Activated T-cell treated with anti-CD3 and anti-CD28 coated beads, Interleukin-2, amount 50 U/mL, for 72 hours (primary cell): ENCODE measurements at regions not wholly inside any gene's neighbourhood (a gene's known extent, or its start where the extent isn't known, plus 50 kb on each side); places are given as distances from the start of the nearest gene placed in this dataset.

Experiments
- ATAC-seq, 2 donors: fragments of 150-1000 bp; cut with Tn5 transposase; replicated peaks in 1 of 2; 2 replicates each; pipeline ENCODE4 v1.10.0; 2021; ENCODE audit warnings: moderate library complexity in 2 of 2, mild to moderate bottlenecking in 1 of 2
- DNase-seq, 2 donors: peaks; one replicate each; pipeline ENCODE4 v3.0.0; 2021 to 2022; ENCODE audit warnings: mixed read lengths in 1 of 2
- H3K27ac Mint-ChIP-seq: one replicate; pipeline ENCODE4 v1.8.0; 2022; ENCODE audit warnings: mild to moderate bottlenecking, moderate library complexity, mixed read lengths
- H3K27me3 Mint-ChIP-seq: one replicate; pipeline ENCODE4 v1.8.0; 2022; ENCODE audit warnings: low read depth, mixed read lengths
- H3K36me3 Mint-ChIP-seq, 2 donors: one replicate each; pipeline ENCODE4 v1.8.0; 2022; ENCODE audit warnings: mixed read lengths in 2 of 2, mild to moderate bottlenecking in 1 of 2; ENCODE audit not compliant: insufficient read depth in 2 of 2
- H3K4me1 Mint-ChIP-seq: one replicate; pipeline ENCODE4 v1.8.0; 2022; ENCODE audit warnings: low read depth, mixed read lengths
- H3K4me3 Mint-ChIP-seq, 2 donors: one replicate each; pipeline ENCODE4 v1.8.0; 2022; ENCODE audit warnings: mild to moderate bottlenecking in 2 of 2, mixed read lengths in 2 of 2, moderate library complexity in 2 of 2
- H3K9me3 Mint-ChIP-seq, 2 donors: one replicate each; pipeline ENCODE4 v1.8.0; 2022; ENCODE audit warnings: mixed read lengths in 2 of 2

DNA sequence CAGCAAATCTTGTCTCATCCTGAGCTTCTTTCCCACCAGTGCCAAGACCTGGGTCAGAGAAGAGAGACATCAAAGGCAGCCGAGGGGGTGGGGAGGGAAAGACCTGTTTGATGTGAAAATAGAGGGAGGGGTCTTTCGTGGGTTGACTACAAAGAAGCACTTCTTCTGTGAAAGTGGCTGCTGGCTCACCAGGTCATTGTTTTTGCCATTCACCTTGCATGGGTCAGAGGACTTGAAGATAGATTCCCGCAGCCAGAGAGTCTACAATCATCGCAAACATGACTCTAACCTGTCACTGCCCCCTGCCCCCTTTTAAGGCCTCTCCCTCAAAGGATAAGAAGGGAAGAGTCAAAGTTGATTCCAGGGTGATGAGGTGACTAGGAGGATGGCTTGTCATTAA, 166.1 kb upstream of the BMPER start:
- Mint-ChIP-seq H3K9me3 (peaks cover 0 to 7% of the 10 kb centered on the region in 2 donors), H3K4me1 (no peaks in the 10 kb centered on the region), H3K36me3 (no peaks in the 10 kb centered on the region), H3K27ac (no peak overlapping the region), H3K4me3 (no peak overlapping the region), H3K27me3 (no peaks in the 10 kb centered on the region)
- ATAC-seq (no peak), DNase-seq (no peak)

DNA sequence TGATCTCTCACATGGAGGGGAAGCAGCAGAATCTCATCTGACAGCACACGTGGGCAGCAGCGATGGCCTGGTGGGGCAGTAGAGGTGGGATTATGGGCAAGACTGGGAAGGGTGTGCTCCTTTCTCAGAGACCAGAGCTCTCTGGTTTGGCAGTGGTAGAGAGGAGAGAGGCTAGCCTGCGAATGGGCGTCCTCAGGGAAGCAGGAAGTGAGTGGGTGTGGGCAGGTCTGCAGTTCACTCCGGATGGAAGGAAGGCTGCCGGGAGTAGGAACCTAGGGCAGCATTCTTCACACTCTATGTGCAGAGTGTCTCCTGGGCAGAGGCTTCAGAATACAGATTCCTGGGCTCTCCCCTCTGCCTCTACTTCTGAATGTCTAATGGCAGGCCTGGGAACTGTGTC, 162.8 kb upstream of the BMPER start:
- Mint-ChIP-seq H3K27me3 (no peaks in the 10 kb centered on the region), H3K9me3 (peaks cover 0 to 5% of the 10 kb centered on the region in 2 donors), H3K4me3 (no peak overlapping the region), H3K36me3 (no peaks in the 10 kb centered on the region), H3K27ac (no peak overlapping the region), H3K4me1 (no peaks in the 10 kb centered on the region)
- ATAC-seq, result no peak
- no peak for DNase-seq

DNA sequence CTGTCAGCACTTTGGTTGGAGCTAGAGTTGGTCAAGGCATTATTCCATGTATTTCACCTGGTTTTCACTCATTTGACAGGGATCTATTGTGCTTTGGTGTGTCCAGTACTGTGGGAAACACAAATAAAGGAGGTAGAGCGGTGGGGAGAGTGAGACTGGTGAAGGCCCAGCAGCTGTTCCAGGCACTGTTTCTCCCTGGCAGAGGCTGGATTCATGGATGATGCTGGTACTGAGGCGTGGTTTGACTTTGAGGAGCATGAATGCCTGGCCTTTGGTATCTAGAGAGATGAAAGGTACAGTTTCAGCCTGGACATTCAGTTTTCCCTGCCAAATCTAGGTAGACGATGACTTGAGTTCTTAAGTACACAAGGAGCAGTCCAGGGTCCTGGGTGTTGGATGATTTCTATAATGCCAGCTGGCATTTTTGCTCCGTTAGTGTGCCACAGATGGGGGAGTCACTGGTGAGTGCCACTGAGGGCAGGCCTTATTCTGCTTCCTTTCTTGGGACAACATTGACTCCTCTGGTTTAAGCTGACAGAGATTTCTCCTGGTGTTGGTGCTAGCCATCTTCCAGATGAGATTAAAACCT, 162.2 kb upstream of the BMPER start:
- ATAC-seq (no peak), DNase-seq (no peak)
- Mint-ChIP-seq H3K36me3 (no peaks in the 10 kb centered on the region), H3K4me3 (no peak overlapping the region), H3K9me3 (peaks cover 0 to 5% of the 10 kb centered on the region in 2 donors), H3K4me1 (no peaks in the 10 kb centered on the region), H3K27me3 (no peaks in the 10 kb centered on the region), H3K27ac (no peak overlapping the region)

DNA sequence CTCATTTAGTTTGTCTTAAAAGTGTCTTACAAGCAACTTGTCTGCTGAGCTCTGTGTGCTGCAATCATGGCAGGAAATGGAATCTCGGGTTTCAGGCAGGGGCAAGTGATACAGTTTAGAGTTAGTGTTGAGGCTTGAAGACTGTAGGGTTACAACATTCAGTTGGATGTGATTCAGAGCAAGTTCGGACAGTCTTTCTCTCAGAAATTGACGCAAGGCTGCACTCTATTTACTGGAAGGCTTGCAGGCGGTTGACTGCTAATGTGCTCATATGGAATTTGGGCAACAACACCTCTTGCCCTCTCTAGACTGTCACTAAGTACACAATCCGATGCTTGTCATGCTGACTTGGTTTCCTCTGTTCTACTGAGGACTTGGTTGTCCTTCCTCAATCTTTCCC, 161.7 kb upstream of the BMPER start:
- no peak overlapping the region for H3K4me3 Mint-ChIP-seq
- H3K36me3 Mint-ChIP-seq, result no peaks in the 10 kb centered on the region
- DNase-seq (no peak), ATAC-seq (no peak)
- no peaks in the 10 kb centered on the region for H3K4me1 Mint-ChIP-seq
- peaks cover 0 to 5% of the 10 kb centered on the region in 2 donors for H3K9me3 Mint-ChIP-seq
- no peaks in the 10 kb centered on the region for H3K27me3 Mint-ChIP-seq
- H3K27ac Mint-ChIP-seq, result no peak overlapping the region

DNA sequence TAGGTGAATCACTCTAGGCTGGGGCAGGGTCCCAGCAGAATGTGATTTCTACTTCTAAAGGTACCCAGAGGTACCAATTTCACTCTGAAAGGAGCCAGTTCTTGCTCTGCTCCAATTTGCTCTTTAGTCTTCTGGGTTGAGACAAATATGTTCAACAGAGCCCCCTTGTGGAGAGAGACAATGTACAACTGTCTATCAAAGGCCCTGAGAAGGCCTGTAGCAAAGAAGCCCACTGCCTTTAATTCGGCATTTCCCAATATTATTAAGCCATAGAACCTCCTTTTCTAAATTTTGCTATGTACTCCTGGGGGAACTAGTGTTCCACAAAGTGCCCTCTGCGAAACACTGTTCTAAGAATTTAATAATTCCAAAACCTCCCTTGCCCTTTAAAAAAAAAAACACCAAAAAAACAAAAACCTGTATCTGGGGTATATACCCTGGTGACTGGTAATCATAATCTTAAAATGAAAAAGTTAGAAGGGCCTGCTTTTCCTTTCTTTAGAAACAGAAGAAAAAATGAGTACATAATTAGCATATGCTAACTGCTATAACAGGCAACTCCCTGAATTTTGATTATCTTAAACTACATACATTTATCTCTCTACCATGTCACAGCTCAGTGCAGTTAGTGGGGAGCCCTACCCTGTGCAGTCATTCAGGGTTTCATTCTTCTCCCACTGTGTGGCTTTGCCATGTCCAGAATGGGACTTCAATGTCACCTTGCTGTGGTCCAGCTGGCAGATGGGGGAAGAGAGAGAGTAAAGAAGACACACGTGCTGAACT, 160.9 kb upstream of the BMPER start:
- peak in 1 of 2 donors; percentile 14 for DNase-seq
- Mint-ChIP-seq H3K4me1 (no peaks in the 10 kb centered on the region), H3K9me3 (peaks cover 0 to 5% of the 10 kb centered on the region in 2 donors), H3K36me3 (no peaks in the 10 kb centered on the region), H3K27ac (no peak overlapping the region), H3K4me3 (no peak overlapping the region), H3K27me3 (no peaks in the 10 kb centered on the region)
- no peak for ATAC-seq

DNA sequence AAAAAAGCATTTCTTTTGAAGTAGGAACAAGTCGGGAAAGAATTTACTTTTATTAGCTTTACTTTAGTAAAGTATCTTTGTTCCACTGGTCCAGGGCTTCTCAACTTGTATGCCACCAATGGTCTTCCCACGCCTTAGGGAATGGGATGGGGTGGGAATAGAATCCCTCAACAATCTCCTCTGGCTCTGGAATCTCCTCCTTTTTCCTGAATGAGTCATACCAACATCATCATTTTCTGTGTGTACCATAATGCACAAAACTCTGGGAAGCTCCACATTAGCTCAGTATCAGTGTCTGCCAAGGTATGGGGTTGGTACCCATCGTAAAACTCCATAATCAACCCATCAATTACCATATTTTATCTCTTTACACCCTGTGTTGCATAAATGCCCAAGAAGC, 159.4 kb upstream of the BMPER start:
- no peaks in the 10 kb centered on the region for H3K36me3 Mint-ChIP-seq
- ATAC-seq (no peak), DNase-seq (no peak)
- no peaks in the 10 kb centered on the region for H3K4me1 Mint-ChIP-seq
- no peak overlapping the region for H3K4me3 Mint-ChIP-seq
- H3K27ac Mint-ChIP-seq, result no peak overlapping the region
- peaks cover 0 to 5% of the 10 kb centered on the region in 2 donors for H3K9me3 Mint-ChIP-seq
- no peaks in the 10 kb centered on the region for H3K27me3 Mint-ChIP-seq

DNA sequence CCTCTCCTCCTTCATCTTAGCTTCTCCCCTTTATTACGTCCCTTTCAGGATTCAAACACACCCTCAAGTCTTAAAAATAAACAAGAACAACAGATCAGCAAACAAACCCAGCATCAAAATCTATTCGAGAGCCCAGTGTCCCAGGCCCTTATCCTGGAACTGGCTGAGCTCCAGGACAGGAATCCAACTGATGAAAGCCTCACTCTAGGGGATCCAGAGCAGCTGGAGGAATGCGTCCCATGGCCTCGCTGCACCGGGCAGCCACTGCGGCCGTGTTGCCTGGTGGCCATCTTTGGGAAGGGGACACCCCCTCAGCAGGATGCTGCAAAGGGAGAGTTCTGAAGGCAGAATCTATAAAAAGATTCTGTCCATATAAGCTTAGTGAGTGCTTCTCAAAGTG, 156.5 kb upstream of the BMPER start:
- H3K4me3 Mint-ChIP-seq, result no peak overlapping the region
- no peak for ATAC-seq
- H3K9me3 Mint-ChIP-seq, result peaks cover 0 to 2% of the 10 kb centered on the region in 2 donors
- no peaks in the 10 kb centered on the region for H3K36me3 Mint-ChIP-seq
- no peaks in the 10 kb centered on the region for H3K4me1 Mint-ChIP-seq
- DNase-seq, result no peak
- H3K27ac Mint-ChIP-seq, result no peak overlapping the region
- no peaks in the 10 kb centered on the region for H3K27me3 Mint-ChIP-seq

DNA sequence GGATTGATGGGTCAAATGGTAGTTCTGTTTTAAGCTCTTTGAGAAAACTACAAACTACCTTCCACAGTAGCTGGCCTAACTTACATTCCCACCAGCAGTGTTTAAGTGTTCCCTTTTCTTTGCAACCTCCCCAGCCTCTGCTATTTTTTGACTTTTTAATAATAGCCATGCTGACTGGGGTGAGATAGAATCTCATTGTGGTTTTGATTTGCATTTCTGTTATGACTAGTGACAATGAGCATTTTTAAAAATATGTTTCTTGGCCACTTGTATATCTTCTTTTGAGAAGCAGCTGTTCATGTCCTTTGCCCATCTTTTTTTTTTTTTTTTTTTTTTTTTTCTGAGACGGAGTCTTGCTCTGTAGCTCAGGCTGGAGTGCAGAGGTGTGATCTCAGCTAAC, 155.2 kb upstream of the BMPER start:
- no peaks in the 10 kb centered on the region for H3K9me3 Mint-ChIP-seq
- ATAC-seq (no peak), DNase-seq (no peak)
- no peak overlapping the region for H3K27ac Mint-ChIP-seq
- no peaks in the 10 kb centered on the region for H3K36me3 Mint-ChIP-seq
- H3K27me3 Mint-ChIP-seq, result no peaks in the 10 kb centered on the region
- H3K4me1 Mint-ChIP-seq, result no peaks in the 10 kb centered on the region
- H3K4me3 Mint-ChIP-seq, result no peak overlapping the region

DNA sequence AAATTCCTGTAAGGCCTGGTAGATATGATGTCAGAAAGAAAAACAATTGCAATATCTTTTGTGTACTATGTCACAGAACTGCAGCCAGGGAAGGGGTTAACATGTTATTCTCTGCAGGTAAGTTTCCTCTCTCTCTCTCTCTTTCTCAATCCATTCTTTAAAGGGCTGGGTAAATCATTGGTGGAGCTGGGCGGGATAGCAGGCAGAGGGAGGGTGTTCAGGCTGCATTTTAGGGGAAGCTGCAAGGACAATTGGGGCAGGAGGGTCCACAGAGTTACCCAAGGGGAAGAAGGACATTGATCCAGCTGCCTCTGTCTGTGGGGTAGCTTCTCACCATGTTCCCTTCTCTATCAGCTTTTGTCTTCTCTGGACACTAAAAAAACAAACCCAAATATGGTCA, 153.9 kb upstream of the BMPER start:
- DNase-seq, result no peak
- Mint-ChIP-seq H3K27me3 (no peaks in the 10 kb centered on the region), H3K4me1 (no peaks in the 10 kb centered on the region), H3K27ac (no peak overlapping the region), H3K36me3 (no peaks in the 10 kb centered on the region), H3K9me3 (no peaks in the 10 kb centered on the region), H3K4me3 (no peak overlapping the region)
- ATAC-seq, result no peak

DNA sequence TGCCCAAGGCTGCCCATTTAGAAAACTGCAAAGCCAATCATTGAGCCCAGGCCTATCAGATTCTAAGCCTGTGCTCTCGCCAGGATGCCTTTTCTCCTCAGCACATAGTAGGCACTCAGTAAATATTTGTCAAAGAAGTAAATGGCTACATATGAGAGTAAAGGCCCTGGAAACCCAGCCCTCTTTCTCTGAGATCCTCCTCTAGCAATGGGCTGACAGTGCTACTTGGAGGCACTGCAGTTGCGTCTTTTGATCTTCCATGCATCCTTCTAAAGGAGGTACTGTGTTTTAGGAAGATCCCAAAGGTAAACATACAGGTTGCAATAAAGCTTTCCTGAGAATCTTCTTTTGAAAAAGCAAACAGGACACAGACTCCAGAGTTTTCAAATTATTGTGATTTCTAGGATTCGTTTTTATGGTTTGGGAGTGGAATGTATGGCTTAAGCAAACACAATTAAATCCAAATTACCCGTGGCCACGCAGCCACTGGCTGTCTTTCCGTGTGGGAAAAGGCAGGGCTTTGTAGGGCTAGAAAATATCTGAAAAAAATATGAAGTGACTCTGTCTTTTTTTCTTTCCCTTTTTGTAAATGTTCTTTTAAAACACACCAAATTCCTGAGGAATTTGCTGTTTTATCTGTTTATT, 151.3 kb upstream of the BMPER start:
- H3K4me3 Mint-ChIP-seq, result no peak overlapping the region
- H3K4me1 Mint-ChIP-seq, result no peaks in the 10 kb centered on the region
- DNase-seq (no peak), ATAC-seq (no peak)
- H3K27me3 Mint-ChIP-seq, result no peaks in the 10 kb centered on the region
- no peaks in the 10 kb centered on the region for H3K9me3 Mint-ChIP-seq
- no peak overlapping the region for H3K27ac Mint-ChIP-seq
- no peaks in the 10 kb centered on the region for H3K36me3 Mint-ChIP-seq

DNA sequence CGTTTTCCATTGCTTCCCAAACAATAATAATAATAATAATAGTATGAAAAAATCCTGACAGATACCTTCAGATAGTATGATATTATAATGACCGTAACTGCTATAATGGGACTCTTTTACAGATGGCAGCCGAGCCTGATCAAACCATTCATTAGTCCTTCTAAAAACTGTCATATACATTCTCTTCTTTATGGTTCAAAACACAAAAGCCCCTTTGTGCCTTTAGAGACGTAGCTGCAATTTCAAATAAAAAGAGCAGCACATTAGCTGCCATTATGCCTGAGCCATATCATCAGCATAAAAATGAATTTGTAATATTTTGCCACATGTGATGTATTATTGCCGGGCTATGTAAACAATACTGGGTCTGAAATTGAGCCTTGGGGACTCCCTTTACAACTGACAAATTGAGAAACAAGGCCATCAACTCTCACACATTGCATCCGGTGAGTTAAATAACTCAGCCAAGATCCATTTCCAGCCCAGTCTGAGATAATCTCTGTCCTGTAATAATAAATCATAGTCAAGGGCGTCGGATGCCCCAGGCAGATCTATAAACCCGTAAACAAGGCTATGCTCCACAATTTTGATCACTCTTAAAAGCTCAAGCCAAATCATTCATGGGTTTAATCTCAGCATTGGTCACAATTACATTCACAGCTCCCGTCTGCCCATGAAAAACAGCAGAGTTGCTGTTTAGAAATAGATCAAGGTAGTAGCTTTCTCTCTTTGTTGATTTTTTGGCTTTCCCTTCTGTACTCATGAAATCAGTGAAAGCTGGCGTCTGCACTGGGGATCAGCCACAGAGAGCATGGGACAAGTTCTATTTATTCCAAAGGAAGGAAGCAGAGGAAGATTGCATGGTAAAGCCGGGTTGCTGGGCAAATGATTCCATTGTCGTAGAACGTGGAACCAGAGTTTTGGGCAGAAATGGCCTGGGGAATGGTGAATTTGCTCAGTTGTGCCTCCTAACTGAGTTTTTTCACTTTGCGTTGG, 150.1 kb upstream of the BMPER start:
- H3K4me1 Mint-ChIP-seq, result no peaks in the 10 kb centered on the region
- no peak for ATAC-seq
- no peak overlapping the region for H3K4me3 Mint-ChIP-seq
- no peaks in the 10 kb centered on the region for H3K9me3 Mint-ChIP-seq
- H3K36me3 Mint-ChIP-seq, result no peaks in the 10 kb centered on the region
- H3K27ac Mint-ChIP-seq, result no peak overlapping the region
- no peak for DNase-seq
- H3K27me3 Mint-ChIP-seq, result no peaks in the 10 kb centered on the region

DNA sequence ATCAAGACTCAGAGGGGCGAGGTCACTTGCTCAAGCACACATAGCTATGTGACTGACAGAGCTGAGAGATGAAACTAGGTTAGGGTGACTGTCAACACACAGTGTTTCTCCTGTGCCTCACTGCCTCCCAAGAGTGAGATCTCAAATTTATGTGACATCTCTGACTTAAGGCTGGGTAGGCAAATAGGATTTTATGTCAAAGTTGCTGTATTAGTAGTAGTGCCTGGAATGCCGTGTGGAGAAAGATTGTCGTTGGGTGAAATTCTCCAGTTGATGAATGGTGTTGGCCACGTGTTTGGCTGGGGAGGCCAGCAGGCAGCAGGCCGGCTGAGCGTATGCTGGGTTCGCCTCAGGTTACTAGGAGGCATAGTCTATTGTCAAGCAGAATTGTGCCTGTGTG, 148.3 kb upstream of the BMPER start:
- no peaks in the 10 kb centered on the region for H3K27me3 Mint-ChIP-seq
- H3K9me3 Mint-ChIP-seq, result no peaks in the 10 kb centered on the region
- H3K4me1 Mint-ChIP-seq, result no peaks in the 10 kb centered on the region
- ATAC-seq (no peak), DNase-seq (no peak)
- no peak overlapping the region for H3K27ac Mint-ChIP-seq
- H3K4me3 Mint-ChIP-seq, result no peak overlapping the region
- H3K36me3 Mint-ChIP-seq, result no peaks in the 10 kb centered on the region
